Erythroblast (primary cell): ENCODE measurements at regions not wholly inside any gene's neighbourhood (a gene's known extent, or its start where the extent isn't known, plus 50 kb on each side); places are given as distances from the start of the nearest gene placed in this dataset.
A peak's percentile ranks its signal among the peaks of the same experiment; 100 is the strongest.
"Not testable (repeated sequence)": the region's sequence is repeated elsewhere in the genome, so short reads cannot be mapped to it uniquely, and the experiment has no call there.

Experiments
- DNase-seq, 2 experiments: peaks; one replicate each; lab custom pipeline; 2025; lab: John Stamatoyannopoulos, UW
- GATA1 ChIP-seq: IDR thresholded peaks from 2 replicates; pipeline ENCODE4 v1.6.1; 2011; ENCODE audit warnings: low read depth, mild to moderate bottlenecking, control low read depth, low read length, moderate library complexity
- POLR2A ChIP-seq: IDR thresholded peaks from 2 replicates; pipeline ENCODE4 v1.6.1; 2011; ENCODE audit warnings: mild to moderate bottlenecking, low read length

DNA sequence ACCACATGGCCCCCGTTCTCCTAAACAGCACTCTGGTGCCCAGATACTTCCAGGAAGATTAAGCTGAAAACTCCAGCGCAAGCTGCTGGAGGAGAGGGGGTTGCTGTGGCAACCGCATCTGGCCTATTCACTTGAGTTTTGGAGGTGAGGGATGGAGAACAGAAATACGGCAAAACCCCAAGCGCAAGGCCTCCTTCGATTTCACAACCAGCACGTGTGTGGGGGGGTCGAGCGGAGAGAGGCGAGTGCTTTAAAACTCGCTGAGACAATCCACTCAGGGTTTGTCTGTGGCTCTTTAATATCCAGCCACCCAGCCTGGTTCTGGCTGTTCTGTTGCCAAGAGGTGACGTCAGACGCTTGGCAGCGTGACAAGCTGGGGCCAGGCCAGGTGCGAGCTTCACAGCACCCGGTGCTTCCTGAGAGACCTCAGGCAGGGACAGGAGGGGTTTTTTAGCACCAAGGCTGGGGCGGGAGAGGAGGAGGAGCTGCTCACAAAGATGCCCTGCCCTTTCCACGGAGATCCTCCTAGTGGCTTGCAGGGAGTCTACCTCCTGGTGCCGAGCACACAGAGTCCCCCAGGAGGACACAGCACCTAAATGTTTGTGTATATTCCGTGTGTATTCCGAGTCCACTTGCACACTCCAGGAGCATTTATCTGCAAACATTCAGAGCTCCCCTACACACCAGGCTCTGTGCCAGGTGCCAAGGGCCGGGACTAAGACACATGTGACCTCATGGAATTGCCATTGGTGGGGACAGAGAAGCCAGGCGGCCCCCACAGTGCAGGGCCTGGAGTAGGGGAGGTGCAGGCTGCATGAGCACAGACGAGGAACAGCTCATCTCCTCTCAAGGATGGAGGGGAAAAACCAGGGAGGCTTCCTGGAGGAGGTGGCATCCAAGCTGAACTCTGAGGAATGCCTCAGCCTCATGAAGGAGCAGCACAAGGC, 194.6 kb downstream of the OLFM1 start:
- TF ChIP-seq POLR2A (no peak), GATA1 (no peak)
- DNase-seq: peak in 1 of 2 experiments; percentile 41

GRCh38 chr9:135282808-135283207, 195.3 kb downstream of the OLFM1 start:
- DNase-seq: no peak
- TF ChIP-seq GATA1 (no peak), POLR2A (no peak)

- no peak for TF ChIP-seq POLR2A
- TF ChIP-seq GATA1: no peak
These were observed 195.9 kb upstream of the PPP1R26 start for GRCh38 chr9:135283671-135284070.

DNA sequence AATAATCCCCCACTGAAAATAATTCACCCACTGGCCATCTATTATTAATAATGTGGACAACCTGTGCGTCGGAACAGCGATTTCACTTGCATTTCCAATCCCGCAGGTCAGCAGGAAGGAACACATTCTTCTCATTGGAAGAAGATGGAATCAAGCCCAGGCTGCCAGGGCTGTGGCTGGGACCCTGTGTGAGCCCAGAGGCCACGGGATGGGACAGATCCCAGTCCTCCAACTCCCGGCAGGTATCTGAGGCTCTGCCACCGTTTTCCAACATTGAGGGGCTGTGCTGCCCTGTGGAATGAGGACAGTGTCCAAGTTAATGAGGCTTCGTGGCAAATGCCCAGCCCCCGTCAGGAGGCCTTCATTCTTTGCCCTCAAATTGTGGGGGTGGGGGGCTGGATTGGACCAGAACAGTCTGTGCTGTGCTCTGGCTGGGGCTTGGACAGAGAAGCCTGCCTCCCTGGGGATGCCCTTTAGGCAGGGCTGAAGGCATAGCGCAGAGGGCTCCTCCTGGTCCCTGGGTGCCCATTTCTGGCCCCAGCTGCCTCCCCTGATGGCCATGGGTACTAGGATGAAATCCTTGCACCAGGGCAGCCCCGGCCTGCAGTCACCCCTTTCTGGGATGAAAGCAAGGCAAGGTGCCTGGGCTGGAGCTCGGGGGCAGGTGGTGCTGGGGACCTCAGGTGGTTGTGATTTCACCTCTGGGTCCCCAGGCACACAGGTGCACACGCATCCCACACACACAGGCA, 195.0 kb upstream of the PPP1R26 start:
- TF ChIP-seq GATA1: no peak
- TF ChIP-seq POLR2A: no peak
- DNase-seq: no peak

More at GRCh38 chr9:135283671-135284070, 195.9 kb upstream of the PPP1R26 start:
- DNase-seq: no peak

DNA sequence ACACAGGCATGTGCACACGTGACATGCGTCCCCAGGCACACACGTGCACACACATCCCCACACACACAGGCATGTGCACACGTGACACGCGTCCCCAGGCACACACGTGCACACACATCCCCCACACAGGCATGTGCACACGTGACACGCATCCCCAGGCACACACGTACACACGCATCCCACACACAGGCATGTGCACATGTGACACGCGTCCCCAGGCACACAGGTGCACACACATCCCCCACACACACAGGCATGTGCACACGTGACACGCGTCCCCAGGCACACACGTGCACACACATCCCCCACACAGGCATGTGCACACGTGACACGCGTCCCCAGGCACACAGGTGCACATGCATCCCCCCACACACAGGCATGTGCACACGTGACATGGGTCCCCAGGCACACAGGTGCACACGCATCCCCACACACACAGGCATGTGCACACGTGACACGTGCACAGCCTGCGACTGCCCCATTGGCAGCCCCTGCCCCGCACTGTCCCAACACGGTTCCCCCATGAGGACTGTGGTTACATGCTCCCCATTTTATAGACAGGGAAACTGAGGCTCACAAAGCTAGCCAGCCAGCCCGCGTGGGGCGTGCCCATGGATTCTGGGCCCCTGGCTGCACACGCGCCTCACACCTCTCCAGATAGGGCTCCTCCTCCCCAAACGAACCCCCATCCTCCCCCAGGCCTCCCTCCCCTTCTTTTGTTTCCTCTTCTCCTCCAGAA, 193.2 kb upstream of the PPP1R26 start:
- not testable (repeated sequence) for DNase-seq

GRCh38 chr9:135286961-135287360, 192.6 kb upstream of the PPP1R26 start:
- TF ChIP-seq GATA1 (no peak), POLR2A (no peak)
- DNase-seq: no peak

- DNase-seq: no peak
- TF ChIP-seq POLR2A (no peak), GATA1 (no peak)
These were observed 192.0 kb upstream of the PPP1R26 start for GRCh38 chr9:135287627-135288026.

DNA sequence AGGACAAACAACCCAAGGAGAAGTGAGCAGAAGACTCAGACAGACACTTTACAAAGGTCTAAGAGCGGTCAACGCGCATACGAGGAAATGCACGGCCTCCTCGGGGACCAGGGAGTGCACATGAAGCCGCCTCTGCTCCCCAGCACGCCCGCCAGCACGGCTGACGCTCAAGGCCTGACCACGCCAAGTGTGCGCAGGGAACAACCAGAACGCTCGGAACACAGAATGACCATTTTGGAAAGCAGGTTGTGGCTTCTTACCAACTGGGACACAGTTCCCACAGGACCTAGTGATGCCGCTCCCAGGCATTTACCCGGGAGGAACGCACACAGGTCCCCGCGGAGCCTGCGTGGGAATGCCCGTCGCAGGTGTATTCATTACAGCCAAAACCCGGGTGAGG, 191.5 kb upstream of the PPP1R26 start:
- TF ChIP-seq GATA1: no peak
- no peak for TF ChIP-seq POLR2A
- DNase-seq: no peak

- DNase-seq: no peak
- TF ChIP-seq GATA1 (no peak), POLR2A (no peak)
These were observed 190.5 kb upstream of the PPP1R26 start for GRCh38 chr9:135289081-135289491.

DNA sequence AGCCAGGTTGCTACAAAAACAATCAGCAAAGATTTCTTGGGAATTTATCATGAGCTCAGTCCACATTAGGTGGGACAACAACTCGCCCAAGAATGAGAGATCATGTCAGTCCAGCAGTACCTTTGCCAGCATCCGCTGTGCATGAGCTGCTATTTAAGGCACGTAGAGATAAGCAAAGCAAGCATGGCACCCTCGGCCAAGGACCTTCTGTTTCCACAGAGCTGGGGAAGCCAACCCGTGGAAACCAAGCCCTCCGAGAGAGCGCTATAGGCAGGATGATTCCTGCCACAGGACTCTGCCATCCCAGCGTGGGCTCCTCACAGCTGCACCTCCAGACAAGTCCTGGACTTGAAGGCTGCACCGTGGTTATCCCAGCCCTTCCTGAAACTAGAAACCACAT, 189.5 kb upstream of the PPP1R26 start:
- TF ChIP-seq POLR2A (no peak), GATA1 (no peak)
- no peak for DNase-seq

- no peak for DNase-seq
- TF ChIP-seq GATA1 (no peak), POLR2A (no peak)
These were observed 189.0 kb upstream of the PPP1R26 start for GRCh38 chr9:135290566-135290965.

DNA sequence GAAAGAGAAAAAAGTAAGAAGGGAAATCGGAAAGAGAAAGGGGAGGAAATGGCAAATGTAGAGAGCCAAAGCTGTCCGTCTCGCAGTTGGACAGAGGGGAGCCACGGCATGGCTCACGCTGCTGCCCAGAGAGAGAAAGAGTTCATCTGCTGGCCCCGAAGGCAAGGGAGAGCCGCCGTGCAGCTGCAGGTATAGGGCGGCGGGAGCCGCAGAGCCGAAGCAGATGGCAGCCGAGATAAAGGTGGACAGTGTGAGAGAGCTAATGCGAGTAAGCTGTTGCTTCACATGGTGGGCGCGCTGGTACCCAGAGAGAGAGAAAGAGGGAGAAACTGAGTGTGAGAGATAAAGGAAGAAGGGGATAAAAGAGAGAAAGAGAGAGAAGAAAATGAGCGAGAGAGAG, 188.4 kb upstream of the PPP1R26 start:
- no peak for DNase-seq
- TF ChIP-seq POLR2A: no peak
- TF ChIP-seq GATA1: no peak

GRCh38 chr9:135294836-135295235, 184.7 kb upstream of the PPP1R26 start:
- DNase-seq: no peak
- TF ChIP-seq POLR2A (no peak), GATA1 (no peak)

- TF ChIP-seq POLR2A (no peak), GATA1 (no peak)
- no peak for DNase-seq
These were observed 183.9 kb upstream of the PPP1R26 start for GRCh38 chr9:135295551-135296300.
